Uterus (tissue), 2 donors: ENCODE measurements at regions not wholly inside any gene's neighbourhood (a gene's known extent, or its start where the extent isn't known, plus 50 kb on each side); places are given as distances from the start of the nearest gene placed in this dataset.

Source experiments
- CTCF ChIP-seq, 4 experiments: fragments of 200-600 bp in 2 of 4; fragments of 450-650 bp in 2 of 4; sonication (generic) in 2 of 4; IDR thresholded peaks; one replicate each; pipeline ENCODE4 v1.5.1; 2016 to 2019; ENCODE audit warnings: antibody characterized with exemption in 4 of 4, mild to moderate bottlenecking in 2 of 4, moderate library complexity in 1 of 4
- POLR2A ChIP-seq, 2 donors: fragments of 450-650 bp; IDR thresholded peaks; one replicate each; pipeline ENCODE4 v1.6.1; 2016; ENCODE audit warnings: antibody characterized with exemption in 2 of 2, mild to moderate bottlenecking in 1 of 2, moderate library complexity in 1 of 2

- TF ChIP-seq CTCF (IDR thresholded peaks at IDR 0.05) = no peak
- no peak for TF ChIP-seq POLR2A (IDR thresholded peaks at IDR 0.05)
Observed at GRCh38 chr5:144549580-144549979, 378.9 kb downstream of the KCTD16 start.
